HG02610 (cell line): ENCODE measurements at regions not wholly inside any gene's neighbourhood (a gene's known extent, or its start where the extent isn't known, plus 50 kb on each side); places are given as distances from the start of the nearest gene placed in this dataset.

Experiments used
- ATAC-seq: cut with Tn5 transposase; IDR thresholded peaks from one replicate; pipeline ENCODE4 v1.9.1; 2021; ENCODE audit warnings: mild to moderate bottlenecking, moderate library complexity; ENCODE audit not compliant: unreplicated experiment

GRCh38 chrX:104310090-104310489 is 55.4 kb upstream of the ESX1 start:
- ATAC-seq = no peak

DNA sequence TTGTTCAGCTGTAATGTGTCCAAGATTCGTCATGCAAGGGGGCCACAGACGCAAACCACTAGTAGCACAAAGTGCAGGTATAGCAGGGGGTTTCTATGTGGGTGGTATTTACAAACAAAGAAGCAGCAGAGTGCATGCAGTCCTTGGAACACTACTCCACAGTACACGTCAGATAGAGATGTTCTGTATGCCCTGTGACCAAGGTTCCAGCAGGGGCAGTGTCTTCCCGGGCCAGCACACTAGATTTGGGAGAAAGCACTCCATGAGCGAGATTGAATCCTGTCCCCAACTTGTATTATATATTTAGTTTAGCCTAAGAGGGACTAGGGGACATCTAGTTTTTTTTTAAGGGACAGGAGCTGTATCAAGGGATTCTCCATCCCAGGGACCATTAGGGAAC is 54.4 kb upstream of the ESX1 start:
- ATAC-seq = no peak

- ATAC-seq = no peak
Measured at GRCh38 chrX:104307341-104307740, 52.6 kb upstream of the ESX1 start.

- no peak for ATAC-seq
Measured at GRCh38 chrX:104306180-104306579, 51.4 kb upstream of the ESX1 start.
